Adrenal gland (tissue), 5 donors: ENCODE measurements at regions not wholly inside any gene's neighbourhood (a gene's known extent, or its start where the extent isn't known, plus 50 kb on each side); places are given as distances from the start of the nearest gene placed in this dataset.

ENCODE experiments used
- CTCF ChIP-seq, 6 experiments: fragments of 450-650 bp in 4 of 6; fragments of 200-600 bp in 2 of 6; sonication (generic) in 1 of 6; IDR thresholded peaks; 1 replicate in 5 of 6; 2 replicates in 1 of 6; pipeline versions ENCODE4 v1.5.1 to v1.8.0; 2016 to 2021; ENCODE audit warnings: antibody characterized with exemption in 6 of 6, mild to moderate bottlenecking in 2 of 6, moderate library complexity in 1 of 6
- POLR2A ChIP-seq, 2 donors: fragments of 450-650 bp; IDR thresholded peaks; one replicate each; pipeline ENCODE4 v1.6.1; 2017; ENCODE audit warnings: antibody characterized with exemption in 2 of 2, mild to moderate bottlenecking in 2 of 2, moderate library complexity in 1 of 2
- donor health status: DM: no; HTN: no; CAD: no.

DNA sequence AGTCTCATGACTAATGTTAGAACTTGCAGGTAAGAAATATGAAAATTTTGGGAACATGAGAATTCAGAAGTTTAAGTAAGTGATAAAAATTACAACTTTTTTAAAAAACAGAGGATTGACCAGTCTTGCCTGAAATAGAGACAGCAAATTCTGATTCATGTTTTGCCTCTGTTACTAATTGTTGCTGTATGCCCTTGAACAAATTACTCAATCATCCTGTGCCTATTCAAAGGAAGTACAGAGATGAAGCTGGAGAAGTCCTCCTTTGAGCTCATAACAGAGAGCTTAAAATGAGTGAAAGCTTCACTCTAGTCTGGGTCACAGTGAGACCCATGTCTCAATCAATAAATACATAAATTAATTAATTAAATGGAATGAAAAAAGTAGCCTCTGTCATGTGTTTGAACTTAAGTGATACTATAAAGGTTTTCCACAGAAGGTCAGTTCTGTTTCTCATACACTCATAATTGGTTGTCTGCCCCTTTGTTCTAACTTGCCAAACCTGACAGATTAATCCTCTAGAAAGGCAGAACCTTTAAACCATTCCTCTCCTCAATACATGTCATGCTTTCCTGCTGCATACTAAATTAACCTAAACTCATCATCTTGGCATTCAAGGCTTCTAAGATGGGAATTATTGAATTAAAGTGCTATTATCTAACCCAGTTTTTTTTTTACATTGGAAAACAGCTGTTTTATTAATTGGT is 374.6 kb upstream of the LRATD1 start:
- TF ChIP-seq POLR2A (IDR thresholded peaks at IDR 0.05) = no peak
- no peak for TF ChIP-seq CTCF (IDR thresholded peaks at IDR 0.05)
